SKM-1 treated with dmso at 0.1 percent for 144 hours (cell line): ENCODE measurements at regions not wholly inside any gene's neighbourhood (a gene's known extent, or its start where the extent isn't known, plus 50 kb on each side); places are given as distances from the start of the nearest gene placed in this dataset.

ENCODE experiments used
- DNase-seq: peaks from one replicate; lab custom pipeline; 2025; ENCODE audit not compliant: unreplicated experiment; lab: John Stamatoyannopoulos, UW

- DNase-seq, result no peak
These were observed 57.4 kb upstream of the CXADR start for GRCh38 chr21:17455451-17455850.

GRCh38 chr21:17458279-17458678 lies 54.6 kb upstream of the CXADR start:
- no peak for DNase-seq

GRCh38 chr21:17460094-17460493 lies 52.7 kb upstream of the CXADR start:
- no peak for DNase-seq

- no peak for DNase-seq
These were observed 51.8 kb upstream of the CXADR start for GRCh38 chr21:17461014-17461413.

- DNase-seq, result no peak
These were observed 51.3 kb upstream of the CXADR start for GRCh38 chr21:17461582-17461981.

- DNase-seq, result no peak
These were observed 50.4 kb upstream of the CXADR start for GRCh38 chr21:17462276-17462981.
